Panc1 (cell line): ENCODE measurements at regions not wholly inside any gene's neighbourhood (a gene's known extent, or its start where the extent isn't known, plus 50 kb on each side); places are given as distances from the start of the nearest gene placed in this dataset.

Experiments used
- ATAC-seq: fragments of 200-7000 bp; cut with Tn5 transposase; 2 replicates; pipeline ENCODE4 v1.9.1; 2020; ENCODE audit warnings: mild to moderate bottlenecking, moderate library complexity
- BruUV-seq: library from RNA; stranded (reverse); fragments of 400-500 nt; replicated peaks from 2 replicates; lab custom pipeline; 2021; lab: Mats Ljungman, UMichigan
- CTCF ChIA-PET: fragments of 300-600 bp; sonication (Branson Sonifier 250); formaldehyde crosslinking; loops from one replicate; lab custom pipeline; 2022; ENCODE audit warnings: antibody characterized with exemption; lab: Charles Lee
- POLR2A ChIA-PET: fragments of 300-600 bp; sonication (Branson Sonifier 250); formaldehyde crosslinking; loops from one replicate; lab custom pipeline; 2022; ENCODE audit warnings: antibody characterized with exemption; lab: Charles Lee
- DNase-seq: peaks from one replicate; pipeline ENCODE4 v3.0.0-alpha.2; 2010; ENCODE audit warnings: low read depth, low spot score
- H3K27ac ChIP-seq: 2 replicates; pipeline ENCODE4 v1.5.1; 2011; ENCODE audit warnings: mild to moderate bottlenecking, low read length, inconsistent platforms
- H3K27me3 ChIP-seq: fragments of 200-500 bp; sonication (Bioruptor generic); 2 replicates; pipeline ENCODE4 v1.6.0; 2014; ENCODE audit warnings: low read length, inconsistent platforms; ENCODE audit not compliant: control insufficient read depth, insufficient read depth
- H3K36me3 ChIP-seq: fragments of 200-500 bp; sonication (Bioruptor generic); 2 replicates; pipeline ENCODE4 v1.5.1; 2014; ENCODE audit warnings: inconsistent platforms, mild to moderate bottlenecking, low read length, moderate library complexity; ENCODE audit not compliant: control insufficient read depth, insufficient read depth
- H3K4me1 ChIP-seq: 2 replicates; pipeline ENCODE4 v1.5.1; 2011; ENCODE audit warnings: inconsistent platforms, mild to moderate bottlenecking, low read length, moderate library complexity; ENCODE audit not compliant: control insufficient read depth, insufficient read depth
- H3K4me3 ChIP-seq, 2 experiments: 2 replicates each; pipeline ENCODE4 v1.5.1; 2011 to 2012; ENCODE audit warnings: low read depth in 2 of 2, low read length in 2 of 2, mild to moderate bottlenecking in 2 of 2, inconsistent platforms in 1 of 2, moderate library complexity in 1 of 2
- H3K9me3 ChIP-seq: fragments of 200-500 bp; sonication (Bioruptor generic); 2 replicates; pipeline ENCODE4 v1.5.1; 2014; ENCODE audit warnings: low read depth, mild to moderate bottlenecking, inconsistent platforms, low read length, moderate library complexity; ENCODE audit not compliant: control insufficient read depth, insufficient read depth
- POLR2AphosphoS5 ChIP-seq: IDR thresholded peaks from 2 replicates; pipeline ENCODE4 v1.6.1; 2012; ENCODE audit warnings: mild to moderate bottlenecking, low read depth, low read length, moderate library complexity
- SIN3A ChIP-seq: IDR thresholded peaks from 2 replicates; pipeline ENCODE4 v1.6.1; 2012; ENCODE audit warnings: low read depth, mild to moderate bottlenecking, low read length, moderate library complexity, borderline replicate concordance; ENCODE audit not compliant: insufficient read depth
- TCF7L2 ChIP-seq: IDR thresholded peaks from 2 replicates; pipeline ENCODE4 v1.6.1; 2011; ENCODE audit warnings: mild to moderate bottlenecking, low read depth, low read length, inconsistent platforms
- in situ Hi-C: cut with HindIII; loops from 2 replicates; pipeline ENCODE4 v1.10.0; 2016; ENCODE audit warnings: low sequenced_read_pairs, low pct_unique_long_range_greater_than_20kb
- intact Hi-C: fragments of 100-400 bp; cut with micrococcal nuclease; formaldehyde crosslinking; loops from one replicate; pipeline ENCODE4 v1.10.0; 2022; ENCODE audit not compliant: unreplicated experiment
- TF ChIP-seq, protein P1 (sequence below), 2 experiments: IDR thresholded peaks; 2 replicates each; pipeline ENCODE4 v1.6.1; 2011 to 2012; ENCODE audit warnings: low read depth in 2 of 2, control low read depth in 1 of 2, low read length in 1 of 2, mild to moderate bottlenecking in 1 of 2, moderate library complexity in 1 of 2; ENCODE audit not compliant: insufficient read depth in 1 of 2
- TF ChIP-seq, protein P2 (sequence below): fragments of 450-650 bp; IDR thresholded peaks from 2 replicates; pipeline ENCODE4 v1.5.1; 2017; ENCODE audit warnings: mild to moderate bottlenecking

GRCh38 chr12:115229517-115229916, 545.5 kb upstream of the TBX3 start:
- in situ Hi-C loops = no loop called here
- ChIA-PET POLR2A (no interaction called here), CTCF (no interaction called here)
- TF ChIP-seq POLR2AphosphoS5 = no peak
- no peak for TF ChIP-seq SIN3A
- TF ChIP-seq TCF7L2 = no peak
- TF ChIP-seq, protein P1, sequence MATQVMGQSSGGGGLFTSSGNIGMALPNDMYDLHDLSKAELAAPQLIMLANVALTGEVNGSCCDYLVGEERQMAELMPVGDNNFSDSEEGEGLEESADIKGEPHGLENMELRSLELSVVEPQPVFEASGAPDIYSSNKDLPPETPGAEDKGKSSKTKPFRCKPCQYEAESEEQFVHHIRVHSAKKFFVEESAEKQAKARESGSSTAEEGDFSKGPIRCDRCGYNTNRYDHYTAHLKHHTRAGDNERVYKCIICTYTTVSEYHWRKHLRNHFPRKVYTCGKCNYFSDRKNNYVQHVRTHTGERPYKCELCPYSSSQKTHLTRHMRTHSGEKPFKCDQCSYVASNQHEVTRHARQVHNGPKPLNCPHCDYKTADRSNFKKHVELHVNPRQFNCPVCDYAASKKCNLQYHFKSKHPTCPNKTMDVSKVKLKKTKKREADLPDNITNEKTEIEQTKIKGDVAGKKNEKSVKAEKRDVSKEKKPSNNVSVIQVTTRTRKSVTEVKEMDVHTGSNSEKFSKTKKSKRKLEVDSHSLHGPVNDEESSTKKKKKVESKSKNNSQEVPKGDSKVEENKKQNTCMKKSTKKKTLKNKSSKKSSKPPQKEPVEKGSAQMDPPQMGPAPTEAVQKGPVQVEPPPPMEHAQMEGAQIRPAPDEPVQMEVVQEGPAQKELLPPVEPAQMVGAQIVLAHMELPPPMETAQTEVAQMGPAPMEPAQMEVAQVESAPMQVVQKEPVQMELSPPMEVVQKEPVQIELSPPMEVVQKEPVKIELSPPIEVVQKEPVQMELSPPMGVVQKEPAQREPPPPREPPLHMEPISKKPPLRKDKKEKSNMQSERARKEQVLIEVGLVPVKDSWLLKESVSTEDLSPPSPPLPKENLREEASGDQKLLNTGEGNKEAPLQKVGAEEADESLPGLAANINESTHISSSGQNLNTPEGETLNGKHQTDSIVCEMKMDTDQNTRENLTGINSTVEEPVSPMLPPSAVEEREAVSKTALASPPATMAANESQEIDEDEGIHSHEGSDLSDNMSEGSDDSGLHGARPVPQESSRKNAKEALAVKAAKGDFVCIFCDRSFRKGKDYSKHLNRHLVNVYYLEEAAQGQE (IDR thresholded peaks at IDR 0.05; ENCODE audit: insufficient read depth in 1 of 2, low read depth in 2 of 2, low read length in 1 of 2) = no peak
- TF ChIP-seq, protein P2, sequence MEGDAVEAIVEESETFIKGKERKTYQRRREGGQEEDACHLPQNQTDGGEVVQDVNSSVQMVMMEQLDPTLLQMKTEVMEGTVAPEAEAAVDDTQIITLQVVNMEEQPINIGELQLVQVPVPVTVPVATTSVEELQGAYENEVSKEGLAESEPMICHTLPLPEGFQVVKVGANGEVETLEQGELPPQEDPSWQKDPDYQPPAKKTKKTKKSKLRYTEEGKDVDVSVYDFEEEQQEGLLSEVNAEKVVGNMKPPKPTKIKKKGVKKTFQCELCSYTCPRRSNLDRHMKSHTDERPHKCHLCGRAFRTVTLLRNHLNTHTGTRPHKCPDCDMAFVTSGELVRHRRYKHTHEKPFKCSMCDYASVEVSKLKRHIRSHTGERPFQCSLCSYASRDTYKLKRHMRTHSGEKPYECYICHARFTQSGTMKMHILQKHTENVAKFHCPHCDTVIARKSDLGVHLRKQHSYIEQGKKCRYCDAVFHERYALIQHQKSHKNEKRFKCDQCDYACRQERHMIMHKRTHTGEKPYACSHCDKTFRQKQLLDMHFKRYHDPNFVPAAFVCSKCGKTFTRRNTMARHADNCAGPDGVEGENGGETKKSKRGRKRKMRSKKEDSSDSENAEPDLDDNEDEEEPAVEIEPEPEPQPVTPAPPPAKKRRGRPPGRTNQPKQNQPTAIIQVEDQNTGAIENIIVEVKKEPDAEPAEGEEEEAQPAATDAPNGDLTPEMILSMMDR = no peak
- no peak for DNase-seq
- H3K36me3 ChIP-seq = no peaks in the 10 kb centered on the region
- no TSS peak for BruUV-seq
- H3K9me3 ChIP-seq = no peaks in the 10 kb centered on the region
- H3K27me3 ChIP-seq = 0 out of 2 replicates have a peak, but pooled peaks cover 2% of the 10 kb centered on the region
- H3K4me3 ChIP-seq = no peak overlapping the region
- no peak overlapping the region for H3K27ac ChIP-seq
- ATAC-seq = no peak
- no peaks in the 10 kb centered on the region for H3K4me1 ChIP-seq
- intact Hi-C loops = no loop called here

- POLR2A ChIA-PET = no interaction called here
- Histone ChIP-seq H3K27ac (no peak overlapping the region), H3K4me1 (no peaks in the 10 kb centered on the region), H3K9me3 (no peaks in the 10 kb centered on the region), H3K4me3 (no peak overlapping the region), H3K36me3 (no peaks in the 10 kb centered on the region), H3K27me3 (0 out of 2 replicates have a peak, but pooled peaks cover 2% of the 10 kb centered on the region)
- no peak for ATAC-seq
- no peak for TF ChIP-seq TCF7L2
- TF ChIP-seq, protein P2 = no peak
- TF ChIP-seq, protein P1 (IDR thresholded peaks at IDR 0.05; ENCODE audit: insufficient read depth in 1 of 2, low read depth in 2 of 2, low read length in 1 of 2) = no peak
- no peak for TF ChIP-seq SIN3A
- no peak for TF ChIP-seq POLR2AphosphoS5
- in situ Hi-C loops (no loop called here), intact Hi-C loops (no loop called here)
- no TSS peak for BruUV-seq
- CTCF ChIA-PET = no interaction called here
- no peak for DNase-seq
These were observed 544.5 kb upstream of the TBX3 start for GRCh38 chr12:115228434-115228833.
